NCI-H187 (cell line): ENCODE measurements at regions not wholly inside any gene's neighbourhood (a gene's known extent, or its start where the extent isn't known, plus 50 kb on each side); places are given as distances from the start of the nearest gene placed in this dataset.

ENCODE experiments used
- DNase-seq, 2 experiments: peaks; one replicate each; lab custom pipeline; 2025; lab: John Stamatoyannopoulos, UW

DNA sequence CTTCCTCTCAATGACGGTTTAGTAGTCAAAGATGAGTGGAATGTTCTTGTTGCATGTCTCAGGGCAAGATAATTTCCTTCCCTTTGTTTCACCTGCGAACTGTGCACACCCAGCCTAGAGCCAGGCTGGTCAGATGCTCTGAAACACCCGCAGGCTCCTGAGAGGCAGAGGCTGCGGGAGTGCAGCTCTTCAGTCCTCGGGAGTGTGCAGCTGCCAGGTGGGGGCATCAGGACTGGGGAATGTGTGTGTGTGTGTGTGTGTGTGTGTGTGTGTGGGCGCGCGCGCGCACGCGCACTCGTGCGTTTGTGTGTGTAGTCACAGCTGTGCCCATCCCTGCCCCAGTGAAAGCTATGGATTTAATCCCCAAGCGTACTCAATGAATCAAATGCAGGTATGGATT, 136.2 kb upstream of the NTM start:
- no peak for DNase-seq

DNA sequence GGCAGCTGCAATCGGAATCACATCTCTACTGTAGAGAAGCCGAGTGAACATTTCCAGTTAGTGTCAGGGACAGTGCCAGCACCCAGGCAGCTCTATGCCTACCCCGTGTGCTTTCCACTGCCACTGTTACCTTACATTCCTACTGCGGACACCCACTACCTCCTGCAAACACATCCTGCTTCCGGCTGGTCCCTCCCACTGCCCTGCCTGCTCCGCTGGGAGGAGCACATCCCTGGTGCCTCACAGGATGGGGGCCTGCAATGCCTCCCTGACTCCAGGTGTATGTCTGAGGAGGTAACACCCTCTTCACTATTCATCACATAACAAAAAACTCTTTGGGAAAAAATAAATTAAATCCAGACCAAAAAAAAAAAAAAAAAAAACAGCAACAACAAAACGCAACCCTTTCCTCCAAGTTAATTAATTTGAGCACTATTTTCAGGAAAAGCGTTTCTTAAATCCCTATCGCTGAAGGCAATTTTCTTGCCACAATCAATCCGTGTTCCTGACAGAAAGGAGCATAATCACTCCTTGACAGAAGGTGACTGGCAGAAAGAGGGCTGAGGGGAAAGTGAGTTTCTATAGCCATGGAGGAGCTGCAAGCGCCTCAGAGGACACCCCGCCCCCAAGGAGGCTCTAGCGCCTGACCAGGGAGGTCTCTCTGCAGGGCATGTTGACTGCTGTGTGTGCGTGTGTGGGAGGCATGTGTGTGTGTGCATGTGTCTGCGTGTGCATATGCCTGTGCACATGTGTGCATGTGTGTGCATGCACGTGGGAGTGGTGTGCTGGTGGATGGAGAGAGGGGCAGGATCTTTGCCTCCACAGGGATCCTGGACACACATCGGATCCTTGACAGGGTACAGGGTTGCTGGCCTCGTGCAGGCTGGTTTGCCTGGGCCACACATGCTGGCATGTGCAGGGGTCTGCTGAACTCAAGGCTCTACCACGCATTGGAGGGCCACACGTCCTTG, 134.8 kb upstream of the NTM start:
- no peak for DNase-seq

DNA sequence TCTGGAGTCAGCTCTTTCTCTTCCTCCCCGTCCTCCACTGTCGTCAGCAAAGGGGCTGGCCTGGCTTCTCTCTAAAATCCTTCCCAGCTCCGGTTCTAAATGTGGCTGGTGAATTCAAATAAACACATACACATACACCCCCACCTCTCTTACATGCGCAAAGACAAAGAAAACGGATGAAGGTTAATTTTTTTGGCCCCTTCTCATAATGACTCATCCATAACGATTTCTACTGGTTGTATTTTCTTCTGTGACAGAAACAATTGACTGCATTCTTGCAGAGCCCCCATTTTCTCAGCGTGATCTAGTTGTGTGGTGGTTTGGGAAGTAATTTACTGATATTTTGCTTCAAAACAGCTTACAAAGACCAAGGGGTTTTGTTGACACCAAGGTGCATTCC, 130.0 kb upstream of the NTM start:
- no peak for DNase-seq

DNA sequence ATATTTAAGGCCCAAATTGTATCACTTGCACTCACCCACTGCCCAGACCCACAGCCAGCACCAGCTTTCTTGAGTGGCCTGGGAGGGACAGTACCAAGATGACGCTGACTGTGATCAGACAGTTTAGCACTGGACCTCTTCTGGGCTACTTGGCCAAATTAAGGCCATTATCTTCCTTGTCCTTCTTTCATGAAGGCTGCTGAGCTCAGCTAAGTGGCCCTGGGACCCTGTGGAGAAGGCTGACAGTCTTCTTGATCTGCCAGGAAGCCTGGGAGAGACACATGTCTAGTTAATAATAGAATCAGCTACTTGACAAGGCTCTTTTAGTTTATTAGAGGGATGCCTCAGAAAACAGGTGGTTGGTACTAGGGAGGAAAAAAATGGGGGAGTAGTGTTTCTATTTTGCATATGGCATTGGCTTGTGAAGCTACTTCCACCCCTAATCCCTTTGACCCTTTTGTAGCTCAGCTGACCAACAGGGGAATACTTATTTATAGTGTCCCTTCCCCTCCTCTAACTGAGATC, 127.9 kb upstream of the NTM start:
- no peak for DNase-seq

DNA sequence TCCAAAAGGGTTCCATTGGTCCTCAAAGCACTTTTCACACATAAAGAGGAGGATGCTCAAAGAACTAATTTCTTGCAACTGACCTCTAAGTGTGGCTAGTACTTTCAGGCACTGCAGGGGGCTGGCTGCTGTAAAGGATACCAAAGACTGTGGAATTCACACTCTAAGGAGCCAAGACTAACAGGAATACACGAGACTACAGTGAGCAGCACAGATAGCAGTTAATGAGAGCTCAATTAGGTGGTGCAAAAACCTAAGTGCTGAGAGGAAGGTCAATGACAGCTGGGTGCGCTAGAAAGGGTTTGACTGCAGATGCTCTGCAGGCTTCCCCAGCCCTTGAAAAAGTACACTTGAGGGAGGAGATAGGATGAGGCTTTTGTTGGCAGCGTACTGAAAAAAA, 124.3 kb upstream of the NTM start:
- DNase-seq, result no peak

DNA sequence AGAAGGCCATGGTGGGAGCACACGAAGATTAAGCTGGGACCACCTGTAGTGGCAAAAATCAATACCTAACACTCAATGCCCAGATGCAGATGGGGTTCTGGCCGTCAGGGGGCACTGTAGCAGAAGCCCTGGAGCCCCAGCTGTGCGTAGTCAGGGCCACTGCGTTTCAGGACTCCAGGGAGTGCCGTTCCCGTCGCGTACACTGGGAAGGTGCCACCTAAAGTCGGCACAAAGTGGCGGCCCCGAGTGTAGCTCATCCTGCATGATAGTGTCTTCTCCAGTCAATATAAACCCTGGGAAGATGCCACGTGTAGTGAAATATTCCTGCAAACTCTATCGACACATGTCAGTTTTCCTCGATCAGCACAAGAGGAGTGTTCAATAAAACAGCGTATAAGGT, 123.8 kb upstream of the NTM start:
- DNase-seq, result no peak

DNA sequence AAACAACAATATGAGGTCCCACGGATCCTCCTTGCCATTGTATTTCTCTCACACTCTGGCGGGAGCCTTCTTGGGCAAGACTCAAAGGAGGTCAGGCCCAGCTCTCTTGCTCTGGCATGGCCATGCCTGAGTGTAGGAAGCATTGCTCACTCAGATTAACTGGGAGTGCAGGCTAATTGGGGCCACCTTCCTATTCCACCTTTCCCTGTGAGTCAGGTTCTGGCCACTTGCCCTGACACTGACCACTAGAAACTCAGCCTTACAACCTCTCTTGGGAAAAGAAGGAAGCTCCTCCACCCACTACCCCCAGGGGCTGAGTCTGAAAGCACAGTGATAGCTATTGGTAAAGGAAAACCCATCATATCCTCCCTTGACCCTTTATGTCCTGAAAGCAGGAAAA, 121.8 kb upstream of the NTM start:
- DNase-seq, result no peak

DNA sequence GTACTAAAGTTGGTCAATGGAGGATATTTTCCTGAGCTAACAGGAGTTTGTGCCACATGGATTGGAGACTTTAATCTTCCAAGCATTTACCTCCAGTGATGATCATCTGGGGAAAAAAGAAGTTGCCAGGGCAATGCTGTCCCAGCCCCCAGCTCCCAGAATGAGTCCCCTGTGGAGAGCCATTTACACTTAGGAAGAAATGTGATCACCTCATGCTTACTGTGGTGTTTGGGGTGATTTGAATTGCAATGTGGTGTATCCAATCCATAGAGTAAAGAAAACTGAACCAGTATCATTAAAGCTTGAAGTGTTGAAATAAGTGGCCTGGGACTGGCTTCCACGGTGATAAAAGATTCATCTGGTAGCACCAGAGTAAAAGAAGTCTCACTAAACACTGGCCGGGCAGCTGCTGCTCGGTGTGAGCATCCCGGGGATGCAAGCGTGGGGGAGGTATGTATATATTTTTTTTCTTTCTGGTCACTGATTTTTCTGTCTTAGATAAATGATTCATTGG, 117.2 kb upstream of the NTM start:
- DNase-seq, result peak in 1 of 2 experiments; percentile 6

DNA sequence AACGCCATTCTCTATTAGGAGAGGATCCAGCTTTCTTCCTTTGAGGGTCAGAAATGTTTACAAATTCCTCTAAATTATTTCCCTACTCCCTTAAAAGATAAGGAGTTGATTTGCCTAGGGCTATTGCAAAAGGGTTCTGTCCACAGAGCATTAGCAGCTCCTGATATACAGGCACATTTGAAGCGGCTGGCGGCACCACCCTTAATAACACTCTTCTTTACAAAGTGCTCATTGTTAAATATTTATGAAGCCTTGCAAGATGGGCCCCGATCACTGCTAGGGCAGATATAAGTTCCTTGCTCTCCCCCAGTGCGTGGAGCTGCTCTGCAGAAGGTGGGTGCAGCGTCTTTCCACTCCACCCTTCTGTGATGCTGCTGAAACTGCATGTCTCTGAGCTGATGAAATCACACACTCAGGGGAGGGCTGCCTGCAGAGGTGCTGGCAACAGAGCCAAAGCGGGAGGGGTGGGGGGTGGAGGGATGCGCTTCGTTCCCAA, 116.7 kb upstream of the NTM start:
- no peak for DNase-seq

DNA sequence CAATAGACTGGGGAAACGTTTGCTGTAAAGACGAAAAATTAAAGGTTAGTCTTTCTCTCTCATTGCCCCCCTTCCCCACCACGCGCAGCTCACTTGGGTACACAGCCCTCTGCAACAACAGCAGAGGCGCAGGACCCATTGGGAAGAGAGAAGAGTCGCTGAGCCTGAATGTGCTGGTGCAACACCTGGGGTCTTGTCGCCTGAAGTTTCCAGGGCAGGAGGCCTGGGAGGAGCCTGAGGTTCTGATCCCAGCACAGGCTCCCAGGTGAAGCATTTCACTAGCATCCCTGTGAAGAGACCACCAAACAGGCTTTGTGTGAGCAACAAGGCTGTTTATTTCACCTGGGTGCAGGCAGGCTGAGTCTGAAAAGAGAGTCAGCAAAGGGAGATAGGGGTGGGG, 116.2 kb upstream of the NTM start:
- DNase-seq, result no peak

DNA sequence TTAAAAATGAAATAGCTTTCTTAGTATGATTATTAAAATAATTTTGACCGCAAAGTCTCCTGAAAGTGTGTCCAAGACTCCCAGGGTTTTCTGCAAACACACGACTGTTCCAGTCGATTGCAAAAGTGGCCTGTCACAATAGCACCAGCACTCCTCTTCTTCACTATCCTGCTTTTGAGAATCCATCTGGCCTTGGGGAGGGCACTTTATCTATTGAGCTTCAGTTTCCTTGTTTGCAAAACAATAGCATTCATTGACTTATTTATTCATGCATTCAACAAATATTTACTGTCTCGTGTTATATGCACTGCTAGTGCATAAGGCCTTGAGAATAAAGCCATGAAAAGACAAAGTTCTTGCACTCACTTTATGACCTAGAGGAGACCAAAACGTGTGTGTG, 96.2 kb upstream of the NTM start:
- DNase-seq, result no peak

DNA sequence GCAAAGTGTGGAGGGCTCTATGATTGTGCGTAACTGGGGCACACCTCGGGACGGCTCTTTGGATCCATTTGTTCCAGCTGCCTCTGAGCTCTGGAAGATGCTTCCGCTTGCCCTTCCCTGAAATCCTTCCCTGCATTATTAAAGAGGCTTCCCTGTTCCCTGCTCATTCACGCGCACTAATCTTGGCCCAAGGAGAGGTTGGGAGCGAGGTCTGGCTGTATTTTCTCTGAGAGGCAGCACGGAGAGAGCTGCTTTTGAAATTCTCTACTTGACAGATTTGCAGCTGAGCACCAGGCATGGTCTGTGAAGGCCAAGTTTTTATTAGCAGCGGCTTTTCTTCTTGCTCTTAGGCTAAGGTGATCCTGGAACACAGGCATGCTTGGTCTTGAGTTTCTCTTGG, 94.8 kb upstream of the NTM start:
- no peak for DNase-seq

DNA sequence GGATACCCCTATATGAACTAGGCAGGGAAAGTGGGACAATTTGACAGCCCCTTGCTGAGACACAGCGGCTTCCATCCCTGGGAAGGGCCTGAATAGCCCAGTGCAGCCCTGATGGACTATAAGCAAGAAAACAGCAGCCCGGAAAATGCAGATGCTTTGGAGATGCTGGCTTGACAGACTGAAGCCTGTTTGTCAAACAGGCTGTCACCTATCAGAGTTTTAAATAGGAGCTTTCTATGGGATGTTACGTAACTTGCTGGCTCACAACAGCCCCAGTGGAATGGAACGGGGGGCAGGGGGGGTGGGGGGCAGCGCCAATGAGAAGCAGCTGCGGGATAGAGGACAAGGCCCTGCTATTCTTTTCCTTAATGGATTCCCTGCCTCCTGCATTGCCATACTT, 91.9 kb upstream of the NTM start:
- no peak for DNase-seq

DNA sequence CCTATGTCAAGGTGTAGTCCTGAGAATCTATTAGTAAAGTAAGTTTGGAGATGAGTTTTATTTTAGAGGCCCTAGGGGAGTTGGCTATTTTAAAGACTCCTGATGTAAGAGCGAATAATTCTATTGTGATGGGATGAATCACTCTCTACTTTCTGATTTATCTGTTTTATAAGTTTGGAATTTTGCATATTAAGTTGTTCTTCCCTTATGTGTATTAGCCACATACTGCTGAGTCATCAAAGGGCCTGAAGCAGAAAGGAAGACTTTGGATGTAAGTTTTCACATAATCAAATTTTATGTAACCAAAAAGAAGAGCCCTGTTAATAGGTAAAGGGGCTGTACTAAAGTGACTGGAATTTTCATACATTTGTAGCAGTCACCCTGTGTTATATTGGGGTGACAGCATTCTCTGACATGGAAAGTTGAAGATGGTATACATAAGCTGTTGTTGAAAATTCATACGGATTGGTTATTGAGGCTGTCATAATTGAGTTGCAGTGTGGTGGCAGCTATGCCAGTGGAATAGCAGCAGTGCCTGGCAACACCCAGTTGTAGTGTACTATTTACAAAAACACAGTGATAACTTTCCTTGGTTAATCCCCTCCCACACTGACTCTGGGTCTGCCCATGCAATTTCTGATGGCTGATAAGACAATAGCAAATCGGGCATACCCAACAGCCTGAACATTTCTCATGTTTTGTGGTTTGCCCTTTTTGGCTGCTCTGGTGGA, 90.6 kb upstream of the NTM start:
- DNase-seq, result no peak

DNA sequence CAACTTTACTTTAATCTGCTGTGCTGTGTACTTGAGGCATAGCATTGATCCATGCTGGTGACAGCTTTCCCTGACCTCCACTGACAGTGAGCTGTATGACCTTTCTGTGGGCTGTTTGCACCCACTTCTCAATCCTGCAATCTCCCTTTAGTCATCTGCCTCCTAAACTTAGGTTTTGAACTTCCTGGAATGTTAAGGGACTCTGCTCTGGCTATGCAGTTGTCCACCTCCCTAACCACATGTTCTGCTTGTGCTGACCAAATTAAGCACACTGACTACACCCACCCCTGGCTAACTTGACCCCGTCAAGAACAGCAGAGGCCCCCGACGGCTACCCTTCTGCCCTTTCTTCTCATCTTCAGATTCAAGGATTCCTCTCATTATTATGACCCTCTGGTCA, 89.1 kb upstream of the NTM start:
- DNase-seq, result no peak

DNA sequence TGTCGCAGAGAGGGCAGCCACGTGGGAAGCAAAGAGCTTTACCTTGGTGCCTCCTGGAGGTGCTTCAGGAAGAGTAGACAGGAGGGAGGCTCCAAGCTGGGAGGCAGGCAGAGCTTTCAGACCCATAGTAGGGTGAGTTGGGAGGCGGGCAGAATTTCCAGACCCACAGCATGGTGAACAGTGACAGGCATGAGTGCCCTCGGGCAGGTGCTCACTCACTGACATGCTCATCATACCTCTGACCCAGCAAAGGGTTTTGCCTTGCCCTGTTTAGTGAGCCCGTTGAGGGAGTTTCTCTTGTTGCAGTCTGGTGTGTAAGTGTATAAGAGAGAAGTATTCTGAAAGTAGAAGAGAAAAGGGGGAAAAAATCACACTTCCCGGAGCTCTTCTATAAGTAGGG, 86.4 kb upstream of the NTM start:
- no peak for DNase-seq

DNA sequence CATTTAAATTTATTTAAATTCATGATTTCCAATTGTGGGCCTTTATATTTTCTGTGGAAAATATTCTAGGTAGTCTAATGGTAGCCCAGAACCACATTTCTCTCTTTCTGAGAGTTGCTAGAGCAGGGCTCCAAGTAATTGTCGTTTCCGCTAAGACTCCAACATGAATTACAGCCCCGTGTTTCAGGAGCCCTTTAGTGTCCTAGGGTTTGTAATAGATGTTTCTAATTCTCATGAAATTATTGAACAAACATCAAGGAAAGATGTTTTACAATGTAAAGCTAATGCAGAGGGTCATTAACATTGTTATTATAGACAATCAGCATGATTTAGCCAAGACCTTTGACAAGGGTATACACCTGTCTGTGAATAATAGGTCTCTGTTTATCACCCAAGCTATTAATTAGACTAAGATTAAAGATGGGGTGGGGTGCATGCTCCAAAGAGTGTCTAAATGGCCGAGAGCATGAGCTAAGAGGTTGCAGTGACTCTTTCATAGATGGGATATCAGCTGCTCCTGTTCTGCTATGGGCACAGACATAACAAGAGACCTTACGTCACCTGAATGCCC, 81.8 kb upstream of the NTM start:
- DNase-seq, result no peak

DNA sequence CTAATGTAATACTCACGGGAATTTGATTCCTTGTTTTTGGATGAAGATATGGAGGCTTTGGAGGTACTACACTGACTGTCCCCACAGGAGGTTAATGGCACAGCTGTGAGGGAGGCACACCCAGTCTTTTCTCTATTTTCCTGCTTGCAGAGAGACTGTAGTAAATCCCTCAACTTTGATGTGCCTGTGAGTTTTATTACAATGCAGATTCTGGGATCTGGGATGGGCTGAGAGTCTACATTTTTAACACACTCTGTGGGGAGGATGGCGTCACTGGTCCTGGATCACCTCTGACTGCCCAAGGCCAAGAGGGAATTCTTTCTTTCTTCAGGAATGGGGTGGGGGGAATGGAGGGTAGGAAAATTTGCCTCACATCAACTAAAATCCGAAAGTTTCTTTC, 80.2 kb upstream of the NTM start:
- DNase-seq, result no peak

DNA sequence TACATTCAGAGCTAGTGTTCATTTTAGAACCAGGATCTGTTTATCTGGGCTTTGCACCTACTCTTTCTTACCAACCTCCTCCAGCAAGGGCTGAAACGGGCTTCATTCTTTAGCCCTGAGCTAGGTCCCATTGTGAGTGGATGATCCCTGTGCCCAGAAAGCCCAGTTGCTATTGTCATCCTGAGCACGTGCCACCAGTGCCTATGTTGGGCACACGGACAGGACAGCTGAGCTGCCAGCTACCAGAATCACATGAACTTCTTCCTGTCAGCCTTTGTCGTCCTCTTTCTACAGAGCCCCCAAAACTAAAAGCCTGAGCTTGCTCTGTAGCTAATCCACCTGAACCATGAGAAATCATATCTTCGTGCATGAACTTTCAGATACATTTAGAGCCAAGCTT, 74.4 kb upstream of the NTM start:
- DNase-seq, result no peak

DNA sequence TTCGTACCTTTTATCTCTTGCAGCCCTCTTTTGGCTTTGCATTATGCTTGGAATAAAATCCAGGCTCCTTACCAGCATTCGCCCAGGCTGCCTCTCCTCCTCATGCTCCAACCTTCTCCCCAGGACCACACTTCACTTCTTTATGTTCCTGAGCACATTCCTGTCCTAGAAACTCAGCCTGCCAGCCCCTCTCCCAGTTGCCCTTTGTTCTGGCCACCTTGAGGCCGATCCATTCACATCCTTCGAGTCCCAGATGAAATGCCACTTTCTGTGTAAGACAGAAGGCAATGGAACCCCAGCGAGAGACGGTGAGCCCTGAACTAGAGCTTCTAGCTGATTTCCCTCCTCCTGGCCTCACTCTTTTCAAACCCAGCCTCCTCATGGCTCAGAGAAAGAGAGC, 73.0 kb upstream of the NTM start:
- DNase-seq, result no peak

DNA sequence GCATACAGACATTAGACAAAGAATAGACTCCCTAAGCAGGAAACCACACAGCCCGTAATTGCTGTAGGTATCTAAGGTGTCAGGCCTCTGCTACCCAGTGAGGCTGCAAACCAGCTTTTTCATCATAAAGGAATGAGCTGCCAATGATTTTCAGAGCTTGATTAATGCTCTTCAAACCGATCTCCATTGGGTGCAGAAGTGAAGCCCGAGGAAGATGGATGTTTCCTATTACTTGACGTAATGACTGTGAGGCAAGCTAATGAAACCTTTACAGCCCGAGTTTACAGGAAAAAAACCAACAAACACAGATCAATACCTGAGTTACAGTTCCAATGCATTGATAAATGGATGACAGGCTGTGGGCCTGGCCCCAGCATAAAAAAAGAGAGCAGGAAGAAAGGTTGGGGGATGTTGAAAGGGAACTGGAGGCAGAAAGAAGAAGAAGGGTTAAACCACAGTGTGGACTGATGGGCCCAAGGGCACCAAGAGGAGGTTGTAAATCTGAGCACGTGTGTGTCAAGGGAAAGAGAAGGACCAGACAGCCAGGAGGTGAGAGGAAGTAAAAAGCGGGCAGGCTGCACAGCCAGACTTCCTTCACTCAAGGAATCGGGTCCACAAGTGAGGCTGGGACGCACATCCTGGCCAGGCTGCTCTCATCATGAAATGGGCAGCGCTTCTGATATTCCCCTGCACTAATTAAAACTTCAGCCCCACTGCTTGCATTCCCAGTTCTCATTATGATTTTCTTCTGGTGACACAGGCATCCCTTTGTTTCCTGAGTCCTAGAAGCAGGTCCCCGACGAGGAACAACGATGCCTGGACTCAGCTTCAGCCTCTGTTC, 70.6 kb upstream of the NTM start:
- no peak for DNase-seq

DNA sequence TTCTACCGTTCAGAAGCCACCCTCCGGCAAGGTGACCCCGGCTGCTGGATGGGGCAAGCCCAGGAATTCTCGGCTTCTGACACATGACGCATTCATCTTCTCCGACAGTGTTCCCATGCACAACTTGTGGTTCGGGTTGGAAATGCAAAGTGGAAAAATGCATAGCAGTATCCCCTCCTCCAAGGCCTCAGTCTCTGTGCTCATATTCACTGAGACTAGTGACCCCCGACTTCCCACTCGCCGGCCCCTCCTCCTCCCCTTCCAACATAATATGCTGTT, 70.0 kb upstream of the NTM start:
- no peak for DNase-seq
